ENCODE measurements at regions not wholly inside any gene's neighbourhood (a gene's known extent, or its start where the extent isn't known, plus 50 kb on each side); places are given as distances from the start of the nearest gene placed in this dataset.

DNA sequence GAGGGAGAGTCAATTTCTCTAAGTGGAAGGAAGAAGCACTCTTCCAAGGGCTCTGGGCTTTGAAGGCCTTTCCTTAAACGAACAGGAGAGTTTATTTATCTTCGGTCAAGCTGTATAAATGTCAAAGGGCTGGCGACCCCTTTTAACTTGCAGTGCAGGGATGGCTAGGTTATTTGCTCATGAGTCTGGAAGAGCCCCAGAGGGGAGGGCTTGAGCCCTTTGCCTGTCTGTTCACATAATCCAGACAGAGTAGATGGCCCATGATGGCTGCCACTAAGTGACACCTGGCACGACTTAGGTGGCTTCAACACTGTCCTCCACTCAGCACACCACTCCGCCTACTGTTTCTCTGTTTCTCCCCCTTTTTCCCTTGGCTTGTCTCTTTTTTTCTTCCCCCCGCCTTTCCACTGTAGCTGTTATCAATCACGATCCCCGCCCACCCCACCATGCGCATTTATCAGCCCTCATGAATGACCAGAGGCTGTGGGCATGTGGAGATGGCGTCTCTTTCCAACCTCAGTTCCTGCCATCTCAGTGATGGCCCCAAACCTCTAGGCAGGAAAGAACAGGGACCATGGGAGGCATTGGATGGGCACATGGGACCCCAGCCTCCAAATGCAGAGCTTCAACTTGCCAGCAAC lies 408.7 kb upstream of the TNRC6C start:
- H3K36me3 Mint-ChIP-seq (ENCODE audit: low read depth), result peaks cover 5% of the 10 kb centered on the region
- peaks cover 31% of the 10 kb centered on the region for H3K4me1 Mint-ChIP-seq
- TF ChIP-seq, protein P1, sequence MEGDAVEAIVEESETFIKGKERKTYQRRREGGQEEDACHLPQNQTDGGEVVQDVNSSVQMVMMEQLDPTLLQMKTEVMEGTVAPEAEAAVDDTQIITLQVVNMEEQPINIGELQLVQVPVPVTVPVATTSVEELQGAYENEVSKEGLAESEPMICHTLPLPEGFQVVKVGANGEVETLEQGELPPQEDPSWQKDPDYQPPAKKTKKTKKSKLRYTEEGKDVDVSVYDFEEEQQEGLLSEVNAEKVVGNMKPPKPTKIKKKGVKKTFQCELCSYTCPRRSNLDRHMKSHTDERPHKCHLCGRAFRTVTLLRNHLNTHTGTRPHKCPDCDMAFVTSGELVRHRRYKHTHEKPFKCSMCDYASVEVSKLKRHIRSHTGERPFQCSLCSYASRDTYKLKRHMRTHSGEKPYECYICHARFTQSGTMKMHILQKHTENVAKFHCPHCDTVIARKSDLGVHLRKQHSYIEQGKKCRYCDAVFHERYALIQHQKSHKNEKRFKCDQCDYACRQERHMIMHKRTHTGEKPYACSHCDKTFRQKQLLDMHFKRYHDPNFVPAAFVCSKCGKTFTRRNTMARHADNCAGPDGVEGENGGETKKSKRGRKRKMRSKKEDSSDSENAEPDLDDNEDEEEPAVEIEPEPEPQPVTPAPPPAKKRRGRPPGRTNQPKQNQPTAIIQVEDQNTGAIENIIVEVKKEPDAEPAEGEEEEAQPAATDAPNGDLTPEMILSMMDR (IDR thresholded peaks at IDR 0.05), result no peak
- H3K27ac Mint-ChIP-seq, result peak overlapping the region; percentile 17
- H3K27me3 Mint-ChIP-seq (ENCODE audit: low read depth, poor library complexity), result peaks cover 6% of the 10 kb centered on the region
- no peak for DNase-seq
- peaks cover 7% of the 10 kb centered on the region for H3K9me3 Mint-ChIP-seq
- peak overlapping the region; percentile 26 for H3K4me3 Mint-ChIP-seq

DNA sequence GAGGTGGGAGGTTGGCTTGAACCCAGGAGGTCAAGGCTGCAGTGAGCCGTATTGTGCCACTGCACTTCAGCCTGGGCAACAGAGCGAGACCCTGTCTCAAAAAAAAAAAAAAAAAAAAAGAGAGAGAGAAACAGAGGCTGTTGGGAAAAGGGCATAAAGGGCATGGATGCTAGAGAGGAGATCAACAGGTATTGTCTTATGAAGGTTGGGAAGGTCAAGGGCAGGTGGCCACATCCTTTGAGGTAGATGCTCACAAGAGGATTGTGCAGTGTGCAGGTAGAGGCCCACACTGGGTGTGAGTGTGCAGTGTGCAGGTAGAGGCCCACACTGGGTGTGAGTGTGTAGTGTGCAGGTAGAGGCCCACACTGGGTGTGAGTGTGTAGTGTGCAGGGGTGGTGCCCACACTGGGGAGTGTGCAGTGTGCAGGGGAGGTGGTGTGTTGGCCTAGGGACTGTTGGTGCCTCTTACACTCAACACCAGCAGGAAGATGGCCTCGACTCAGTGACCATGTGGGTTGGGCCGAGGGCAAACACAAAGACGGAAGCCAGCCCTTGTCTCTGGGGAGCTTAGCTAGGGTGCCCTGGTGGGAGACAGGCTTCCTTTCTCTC lies 404.9 kb upstream of the TNRC6C start:
- no peak overlapping the region for H3K4me3 Mint-ChIP-seq
- no peaks in the 10 kb centered on the region for H3K9me3 Mint-ChIP-seq
- peaks cover 10% of the 10 kb centered on the region for H3K27me3 Mint-ChIP-seq (ENCODE audit: low read depth, poor library complexity)
- no peak overlapping the region for H3K27ac Mint-ChIP-seq
- TF ChIP-seq, protein P1 (IDR thresholded peaks at IDR 0.05), result no peak
- no peaks in the 10 kb centered on the region for H3K36me3 Mint-ChIP-seq (ENCODE audit: low read depth)
- peaks cover 40% of the 10 kb centered on the region for H3K4me1 Mint-ChIP-seq
- no peak for DNase-seq

DNA sequence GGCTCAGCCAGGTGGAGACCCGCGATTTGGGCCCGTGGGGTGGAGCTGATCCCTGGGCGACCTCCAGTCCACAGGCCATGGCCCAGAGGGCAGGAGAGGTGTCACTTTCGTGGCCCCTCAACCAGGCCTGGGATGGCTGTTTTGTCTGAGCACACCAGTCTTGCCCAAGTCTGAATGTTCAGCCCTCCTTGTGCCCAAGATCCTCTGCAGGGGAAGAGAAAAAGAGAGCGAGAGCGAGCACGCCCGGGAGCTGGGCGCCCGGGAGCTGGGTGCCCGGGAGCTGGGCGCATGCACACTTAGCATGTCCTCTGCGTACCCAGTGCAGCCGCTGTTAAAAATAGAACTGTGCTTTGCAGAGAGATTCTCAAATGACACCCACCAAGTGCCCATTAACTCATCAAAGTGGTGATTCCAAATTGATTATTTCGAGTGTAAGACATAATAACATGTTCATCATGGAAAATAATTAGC lies 403.3 kb upstream of the TNRC6C start:
- TF ChIP-seq, protein P1 (IDR thresholded peaks at IDR 0.05), result no peak
- no peak for DNase-seq
- H3K4me1 Mint-ChIP-seq, result peaks cover 24% of the 10 kb centered on the region
- H3K36me3 Mint-ChIP-seq (ENCODE audit: low read depth), result no peaks in the 10 kb centered on the region
- H3K27ac Mint-ChIP-seq, result no peak overlapping the region
- H3K9me3 Mint-ChIP-seq, result no peaks in the 10 kb centered on the region
- H3K4me3 Mint-ChIP-seq, result no peak overlapping the region
- peaks cover 12% of the 10 kb centered on the region for H3K27me3 Mint-ChIP-seq (ENCODE audit: low read depth, poor library complexity)

DNA sequence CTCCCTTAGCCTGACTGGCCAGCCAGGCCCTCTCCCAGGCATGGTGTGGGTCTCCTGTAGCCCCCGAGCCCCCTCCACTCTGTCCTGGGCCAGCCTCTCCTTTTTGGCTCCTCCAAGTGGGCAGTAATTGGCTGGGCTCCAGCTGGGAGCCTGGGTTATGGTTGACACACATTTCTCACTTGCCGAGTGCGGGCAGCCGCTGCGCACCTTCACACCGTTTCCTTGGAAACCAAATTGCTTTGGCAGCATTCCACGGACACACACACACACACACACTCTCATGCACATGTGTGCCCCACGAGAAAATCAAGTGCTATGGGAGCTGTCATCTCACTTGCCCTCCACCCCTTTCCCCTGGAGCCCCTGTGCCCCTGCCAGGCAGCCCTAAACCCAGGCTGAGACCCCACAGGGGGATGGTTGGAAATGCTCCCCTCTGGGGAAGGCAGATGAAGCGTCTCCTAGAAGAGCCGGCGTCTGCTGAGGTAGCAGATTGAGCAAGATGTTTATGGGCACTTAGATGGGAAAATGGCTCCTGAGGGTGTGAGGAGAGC lies 402.7 kb upstream of the TNRC6C start:
- TF ChIP-seq, protein P1 (IDR thresholded peaks at IDR 0.05), result no peak
- Mint-ChIP-seq H3K36me3 (ENCODE audit: low read depth) (no peaks in the 10 kb centered on the region), H3K27me3 (ENCODE audit: low read depth, poor library complexity) (peaks cover 12% of the 10 kb centered on the region), H3K27ac (no peak overlapping the region), H3K4me3 (no peak overlapping the region), H3K4me1 (peaks cover 23% of the 10 kb centered on the region), H3K9me3 (no peaks in the 10 kb centered on the region)
- no peak for DNase-seq

DNA sequence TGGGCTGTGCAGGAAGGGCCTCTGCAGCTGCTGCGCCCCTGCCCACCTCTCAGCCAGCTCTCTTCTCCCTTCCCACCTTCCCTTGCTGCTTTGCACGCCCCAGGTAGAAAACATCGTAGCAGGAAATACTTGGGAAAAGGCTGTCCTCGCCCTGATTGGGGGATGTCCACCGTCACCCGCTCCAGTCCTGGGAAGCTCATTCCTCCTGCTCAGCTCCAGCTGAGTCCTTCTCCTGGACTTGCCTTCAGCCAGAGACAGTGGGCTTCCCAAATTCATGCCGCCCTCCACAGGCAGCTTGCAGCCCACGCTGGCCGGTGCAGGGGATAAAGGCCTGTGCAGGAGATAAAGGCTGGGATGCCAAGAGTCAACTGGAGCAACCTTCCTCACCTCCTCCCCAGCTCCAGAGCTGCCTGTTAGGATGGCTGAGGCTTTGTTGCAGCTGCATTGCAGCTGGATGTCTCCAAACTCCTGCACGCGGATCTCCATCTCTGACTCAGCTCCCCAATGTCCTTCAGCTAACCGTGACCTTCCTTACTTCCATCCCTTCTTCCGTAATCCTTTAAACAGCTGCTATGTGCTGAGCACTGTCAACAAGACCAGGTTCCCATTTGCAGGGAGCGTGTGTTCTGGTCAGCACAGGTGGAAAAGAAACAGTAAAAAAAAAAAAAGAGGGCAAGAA lies 402.0 kb upstream of the TNRC6C start:
- peaks cover 23% of the 10 kb centered on the region for H3K4me1 Mint-ChIP-seq
- peak overlapping the region; percentile 23 for H3K27ac Mint-ChIP-seq
- no peak overlapping the region for H3K4me3 Mint-ChIP-seq
- TF ChIP-seq, protein P1 (IDR thresholded peaks at IDR 0.05), result no peak
- peaks cover 12% of the 10 kb centered on the region for H3K27me3 Mint-ChIP-seq (ENCODE audit: low read depth, poor library complexity)
- no peaks in the 10 kb centered on the region for H3K9me3 Mint-ChIP-seq
- H3K36me3 Mint-ChIP-seq (ENCODE audit: low read depth), result no peaks in the 10 kb centered on the region
- DNase-seq, result no peak
